ENCODE measurements at regions not wholly inside any gene's neighbourhood (a gene's known extent, or its start where the extent isn't known, plus 50 kb on each side); places are given as distances from the start of the nearest gene placed in this dataset.
"Not testable (repeated sequence)": the region's sequence is repeated elsewhere in the genome, so short reads cannot be mapped to it uniquely, and the experiment has no call there.

DNA sequence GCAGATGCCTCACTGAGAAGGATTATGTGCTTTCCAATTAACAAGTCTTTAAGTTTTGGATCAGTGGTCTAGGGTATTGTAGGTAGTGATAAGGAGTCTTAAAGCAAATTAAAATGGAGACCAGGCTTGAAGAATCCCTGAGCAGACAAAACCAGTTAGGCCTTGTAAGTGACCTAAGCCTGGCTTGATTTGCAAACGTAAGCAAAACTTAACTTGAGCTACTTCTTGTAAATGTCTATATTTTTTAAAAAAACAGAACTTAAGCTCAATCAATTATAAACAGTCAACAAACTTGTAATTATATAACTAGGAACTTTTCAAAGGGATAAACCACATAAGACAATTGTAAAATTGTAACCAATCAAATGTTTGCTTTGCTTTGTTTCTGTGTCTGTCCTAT, 72.7 kb upstream of the NALF2 start:
- DNase-seq = no peak

DNA sequence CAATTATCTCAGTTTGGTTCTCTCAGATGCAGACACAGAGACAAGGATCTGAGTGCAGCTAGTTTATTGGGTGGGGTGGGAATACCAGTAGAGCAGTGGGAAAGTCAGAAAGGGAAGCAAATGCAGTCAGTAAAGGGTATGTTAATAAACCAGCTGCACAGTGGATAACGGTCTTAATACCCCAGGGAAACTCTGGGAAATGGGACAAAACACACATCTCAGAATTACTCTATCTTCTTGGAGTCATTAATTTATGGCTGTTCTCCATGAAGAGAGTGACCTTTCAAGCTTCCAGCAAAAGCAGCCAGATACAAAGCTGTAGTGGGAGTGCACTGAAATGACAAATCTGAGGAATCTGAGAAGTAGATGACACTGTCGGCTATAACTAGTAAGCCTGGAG, 73.3 kb upstream of the NALF2 start:
- no peak for DNase-seq

DNA sequence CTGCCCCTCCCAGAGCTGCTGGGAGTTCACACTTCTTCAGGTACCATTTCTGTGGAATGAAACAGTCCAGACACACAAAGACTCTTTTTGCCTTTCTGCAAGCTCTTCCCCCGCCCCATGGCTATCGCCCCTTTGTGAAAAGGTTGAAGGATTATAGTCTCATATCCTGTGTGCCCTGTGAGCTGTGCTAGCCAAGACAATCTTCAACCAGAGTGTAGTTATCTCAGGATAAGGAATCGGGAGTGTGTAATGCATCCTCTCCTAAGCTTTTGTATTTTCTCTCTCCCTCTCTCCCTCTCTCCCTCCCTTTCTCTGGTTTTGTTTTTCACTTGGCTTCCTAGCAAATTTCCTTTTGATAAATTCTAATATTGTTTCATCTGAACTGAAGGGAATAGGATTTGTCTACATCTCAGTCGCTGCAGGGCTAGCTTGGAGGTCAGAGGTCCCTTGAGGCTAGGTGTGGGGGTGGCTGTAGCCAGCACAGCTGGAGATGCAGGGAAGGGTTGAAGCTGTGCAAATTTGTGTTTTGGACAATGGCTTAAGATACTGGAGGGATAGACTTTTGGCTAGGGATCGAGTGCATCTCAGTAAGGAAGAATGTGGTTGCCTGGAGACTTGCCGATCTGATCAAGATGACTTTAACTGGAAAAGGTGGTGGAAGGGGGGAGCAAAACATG, 74.6 kb upstream of the NALF2 start:
- no peak for DNase-seq

DNA sequence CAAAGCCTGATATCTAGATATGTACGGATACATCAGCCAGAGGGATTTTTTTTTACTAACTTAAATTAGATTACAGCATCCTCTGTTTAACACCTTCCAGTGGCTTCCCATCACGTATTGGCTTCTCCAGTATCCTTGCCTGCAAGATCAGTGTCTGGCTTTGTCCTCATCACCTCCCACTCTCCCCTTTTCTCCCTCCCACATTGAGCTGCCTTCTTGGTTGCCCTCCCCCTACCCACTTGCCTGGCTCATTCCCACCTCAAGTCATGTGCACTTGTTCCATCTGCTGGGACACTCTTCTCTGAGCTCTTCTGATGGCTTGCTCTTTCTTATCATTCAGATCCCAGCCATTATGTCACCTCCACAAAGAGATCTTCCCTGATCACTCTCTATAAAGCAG, 75.9 kb upstream of the NALF2 start:
- no peak for DNase-seq

DNA sequence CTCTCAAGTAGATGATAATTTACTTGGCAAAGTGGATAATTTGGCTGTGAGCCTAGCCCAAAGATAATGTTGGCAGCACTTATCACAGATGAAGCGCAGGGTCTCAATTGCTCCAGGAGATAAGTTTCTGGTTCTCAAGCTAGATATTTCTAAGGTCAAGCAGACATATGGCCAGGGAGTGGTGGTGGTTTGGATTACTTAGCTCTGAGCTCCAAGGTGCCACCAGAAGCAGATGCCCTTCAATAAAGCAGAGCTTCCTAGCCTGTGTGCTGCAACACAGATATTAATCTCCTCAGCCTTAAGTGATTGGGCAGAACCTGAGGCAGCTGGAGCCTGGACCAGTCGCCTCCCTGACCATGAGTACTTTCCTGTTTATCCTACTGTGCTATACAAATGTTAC, 79.2 kb upstream of the NALF2 start:
- DNase-seq = no peak

DNA sequence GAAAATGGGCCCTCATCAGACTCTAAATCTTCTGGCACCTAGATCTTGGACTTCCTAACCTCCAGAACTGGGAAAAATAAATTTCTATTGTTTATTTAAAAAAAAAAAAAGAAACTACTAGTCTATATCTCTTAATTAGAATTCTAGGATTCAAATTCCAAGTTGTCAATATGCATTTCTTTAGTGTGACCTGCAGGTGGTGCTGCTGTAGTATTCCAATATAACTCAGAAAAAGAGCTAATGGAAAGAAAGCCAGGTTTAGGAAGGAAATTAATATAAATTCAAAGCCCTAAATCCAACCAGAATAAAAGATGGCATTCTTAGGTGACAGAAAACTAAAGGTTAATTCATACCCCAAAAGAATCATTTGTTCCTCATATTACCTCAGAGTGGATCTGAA, 80.0 kb upstream of the NALF2 start:
- no peak for DNase-seq

DNA sequence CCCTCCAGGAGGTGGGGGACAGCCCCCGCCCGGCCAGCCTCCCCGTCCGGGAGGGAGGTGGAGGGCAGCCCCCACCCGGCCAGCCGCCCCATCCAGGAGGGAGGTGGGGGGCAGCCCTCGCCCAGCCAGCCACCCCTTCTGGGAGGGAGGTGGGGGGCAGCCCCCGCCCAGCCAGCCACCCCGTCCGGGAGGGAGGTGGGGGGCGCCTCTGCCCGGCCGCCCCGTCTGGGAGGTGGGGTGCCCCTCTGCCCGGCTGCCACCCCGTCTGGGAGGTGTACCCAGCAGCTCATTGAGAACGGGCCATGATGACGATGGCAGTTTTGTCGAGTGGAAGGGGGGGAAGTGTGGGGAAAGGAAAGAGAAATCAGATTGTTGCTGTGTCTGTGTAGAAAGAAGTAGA, 81.9 kb upstream of the NALF2 start:
- DNase-seq = not testable (repeated sequence)

DNA sequence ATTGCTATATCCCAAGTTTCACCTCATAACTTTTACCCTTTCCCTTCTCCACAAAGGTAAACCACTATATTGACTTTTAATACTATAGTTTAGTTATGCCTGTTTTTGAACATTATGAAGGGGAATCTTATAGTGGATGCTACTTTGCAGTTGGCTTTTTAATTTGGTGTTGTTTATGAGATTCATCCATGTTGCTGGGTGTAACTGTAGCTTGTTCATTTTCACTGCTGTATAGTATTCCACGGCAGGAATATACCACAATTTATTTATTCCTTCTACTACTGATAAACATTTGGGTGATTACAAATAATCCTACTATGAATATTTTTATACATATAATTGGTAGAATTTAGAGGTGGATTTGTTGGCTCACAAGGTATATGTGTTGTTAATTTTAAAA, 88.4 kb upstream of the NALF2 start:
- no peak for DNase-seq

DNA sequence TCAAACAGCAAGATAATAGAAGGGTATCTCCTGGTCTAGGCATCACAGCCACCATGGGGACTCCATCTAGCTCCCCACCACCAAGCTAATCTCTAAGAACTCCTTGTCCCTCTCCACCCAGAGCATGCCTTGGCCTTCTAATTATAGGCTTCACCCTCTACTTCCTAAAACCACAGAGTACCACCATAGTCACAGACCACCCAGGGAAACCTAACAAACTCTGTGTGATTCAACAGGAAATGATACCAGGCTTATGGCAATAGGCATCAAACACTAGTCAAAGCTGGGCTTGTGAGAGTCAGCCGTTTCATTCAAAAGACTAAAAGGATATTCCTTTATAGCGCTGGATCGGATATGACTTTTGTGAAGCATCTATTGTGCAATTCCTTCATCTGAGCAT, 91.5 kb upstream of the NALF2 start:
- no peak for DNase-seq

DNA sequence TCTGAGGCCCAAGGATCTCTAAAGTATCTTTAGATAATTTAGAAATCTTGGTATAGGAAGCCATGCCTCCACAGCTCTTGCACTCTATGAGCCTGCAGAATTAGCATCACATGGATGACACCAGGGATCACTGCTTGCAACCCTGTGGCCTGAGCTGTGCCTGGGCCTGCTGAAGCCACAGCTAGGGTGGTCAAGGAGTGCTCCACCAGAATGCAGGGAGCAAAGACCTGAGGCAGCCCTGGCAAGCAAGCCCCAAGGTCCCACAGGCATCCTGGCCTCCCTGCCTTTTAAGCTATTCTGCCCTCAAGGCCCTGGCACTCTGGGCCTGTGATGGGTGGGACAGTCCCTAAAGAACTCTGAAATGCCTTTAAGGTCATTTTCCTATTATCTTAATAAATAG, 105.2 kb upstream of the NALF2 start:
- no peak for DNase-seq

DNA sequence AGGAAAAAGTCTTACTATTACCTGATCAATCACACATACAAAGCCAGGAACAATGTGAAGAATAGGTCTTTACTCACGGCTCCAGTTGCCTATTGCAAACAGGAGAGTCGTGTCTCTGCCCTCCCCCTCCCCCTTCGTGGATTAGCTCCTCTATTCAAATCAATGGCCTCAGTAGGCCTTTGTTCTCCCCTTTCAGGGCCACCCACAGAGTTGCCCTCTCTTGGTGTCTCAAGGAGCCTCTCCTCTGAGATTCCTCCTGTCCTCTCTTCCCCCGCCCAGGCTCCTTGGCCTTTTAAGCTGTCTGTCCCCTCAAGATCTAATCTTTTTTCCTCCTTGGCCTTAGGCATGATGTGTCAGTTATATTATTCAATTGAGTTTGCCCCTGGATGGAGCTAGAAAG, 107.2 kb upstream of the NALF2 start:
- DNase-seq = no peak

DNA sequence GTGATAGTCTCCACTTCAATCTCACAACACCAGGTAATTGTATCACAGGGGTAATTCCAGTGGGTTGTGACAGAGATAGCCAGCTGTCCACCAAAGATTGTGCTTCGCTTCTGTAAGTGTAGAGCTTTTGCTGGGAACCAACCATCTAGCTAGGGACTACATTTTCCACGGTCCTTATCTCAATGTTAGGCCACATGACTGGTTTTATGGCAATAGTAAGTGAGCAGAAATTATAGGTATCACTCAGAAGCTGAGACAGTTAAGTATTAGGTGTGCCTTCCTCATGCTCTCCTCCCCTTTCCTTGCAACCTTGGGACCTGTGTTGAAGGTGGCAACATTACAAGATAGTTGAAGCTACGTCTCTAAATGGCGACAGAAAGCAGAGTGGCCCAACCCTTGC, 108.8 kb upstream of the NALF2 start:
- no peak for DNase-seq

DNA sequence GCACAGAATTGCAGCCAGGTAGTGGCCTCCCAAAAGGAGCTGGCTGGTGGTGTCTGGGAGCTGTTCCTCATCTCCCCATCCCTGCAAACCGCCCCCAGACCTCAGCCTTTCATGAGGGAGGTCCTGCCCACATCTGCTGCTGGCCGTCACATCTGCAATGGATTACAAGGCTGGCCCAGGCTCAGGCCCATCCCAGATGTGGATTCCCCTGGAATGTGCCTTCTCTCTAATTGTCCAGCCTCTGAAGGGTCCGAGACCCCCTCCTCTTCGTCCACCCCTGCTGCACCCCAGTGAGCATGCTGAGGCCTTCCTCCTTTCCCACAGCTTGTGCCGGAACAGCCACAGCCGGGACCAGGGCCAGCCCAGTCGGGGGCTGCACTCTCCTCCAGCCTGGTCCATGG, 115.0 kb upstream of the NALF2 start:
- no peak for DNase-seq

DNA sequence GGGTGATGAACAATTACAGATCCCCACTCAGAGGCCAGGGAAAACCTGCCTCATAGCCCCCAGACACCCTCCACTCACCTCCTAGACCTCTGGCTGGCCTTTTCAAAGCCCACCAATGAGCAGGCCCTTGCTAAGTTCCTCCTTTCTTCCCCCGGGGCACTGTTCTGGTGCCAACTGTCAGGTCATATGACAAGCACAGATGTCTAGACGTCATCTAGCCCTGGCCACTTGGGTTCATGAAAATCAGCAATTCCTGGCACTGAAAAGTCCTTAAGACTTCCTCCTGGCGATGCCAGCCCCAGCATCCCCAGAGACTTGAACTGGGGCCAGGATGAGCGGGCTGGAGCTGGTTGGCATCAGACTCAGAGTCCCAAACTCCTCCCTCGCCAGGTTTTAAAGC, 115.6 kb upstream of the NALF2 start:
- DNase-seq = no peak

DNA sequence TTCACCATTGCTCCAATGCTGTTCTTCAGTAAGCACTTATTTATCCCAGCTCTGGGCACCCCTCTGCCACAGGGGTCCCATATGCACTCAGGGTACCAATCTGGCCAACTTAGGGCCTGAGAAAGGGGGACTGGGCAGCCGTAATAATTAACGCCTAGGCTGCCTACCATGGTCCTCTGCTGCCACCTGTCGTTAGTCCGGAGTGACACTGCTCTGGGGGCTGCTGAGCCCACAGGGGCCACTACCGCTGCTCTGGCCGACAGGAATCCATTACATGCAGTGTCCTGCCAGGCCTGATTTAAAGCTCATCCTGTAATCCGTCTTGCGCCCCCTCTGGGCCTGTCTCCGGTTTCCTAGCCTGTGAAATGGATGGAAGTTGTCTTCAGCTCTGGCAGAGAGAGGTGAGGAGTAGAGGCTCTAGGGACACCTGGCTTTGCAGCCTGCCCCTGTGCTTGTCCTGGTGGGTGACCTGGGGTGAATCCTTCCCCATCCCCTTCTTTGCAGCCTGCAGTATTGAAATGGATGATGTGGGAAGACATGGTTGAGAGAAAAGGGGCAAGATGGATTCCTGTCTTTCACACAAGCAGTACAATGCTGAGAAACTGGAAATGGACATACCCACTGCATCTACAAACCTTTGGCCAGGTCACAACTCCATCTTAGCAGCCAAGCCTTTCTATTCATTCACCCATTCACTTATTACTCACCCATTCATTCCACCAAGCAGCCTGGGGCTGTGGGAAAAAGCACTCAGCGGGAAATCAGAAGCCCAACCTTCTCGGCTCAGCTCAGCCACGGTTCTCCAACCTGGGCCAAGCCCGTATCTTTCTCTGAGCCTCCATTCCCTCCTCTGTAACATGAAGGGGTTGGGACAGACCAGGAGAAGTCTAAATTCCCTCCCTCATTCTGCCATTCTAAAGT, 116.3 kb upstream of the NALF2 start:
- peak; percentile 22 for DNase-seq

DNA sequence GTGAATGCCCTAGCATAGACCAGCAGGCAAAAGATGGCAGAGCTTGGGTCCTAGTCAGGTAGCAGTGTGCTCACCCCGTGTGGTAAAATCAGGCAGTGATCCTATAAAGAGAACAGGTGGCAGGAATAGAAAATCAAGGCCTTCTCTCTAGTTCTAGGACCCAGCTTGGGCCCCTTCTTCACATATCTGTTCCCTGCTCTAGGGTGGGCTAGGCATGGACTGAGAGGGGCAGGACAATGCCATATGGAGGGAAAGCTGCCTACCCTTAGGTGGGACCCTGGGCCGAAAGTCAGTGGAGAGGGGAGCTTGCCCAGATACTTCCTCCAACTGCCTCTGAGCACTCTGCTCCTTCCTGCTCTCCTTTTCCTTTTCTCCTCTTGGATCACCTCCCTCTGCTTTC, 117.4 kb upstream of the NALF2 start:
- DNase-seq = no peak

DNA sequence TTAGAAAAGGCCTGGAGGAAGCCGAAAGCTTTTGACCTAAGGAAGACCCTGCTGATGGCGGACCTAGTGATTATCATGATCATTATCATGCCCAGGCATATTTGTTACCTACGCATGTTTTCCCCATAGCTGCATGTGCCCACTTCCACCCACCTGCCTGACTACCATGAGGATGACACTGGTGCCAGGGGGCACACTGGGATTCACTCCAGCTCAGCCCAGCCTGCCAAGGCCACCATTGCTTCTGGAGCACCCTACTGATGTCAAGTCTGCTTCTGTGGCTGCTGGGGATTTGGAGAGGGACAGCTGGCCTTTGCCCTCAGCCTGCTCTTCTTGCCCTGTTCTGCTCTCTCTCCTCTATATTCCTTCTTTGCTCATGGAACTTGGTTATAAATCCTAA, 124.7 kb upstream of the NALF2 start:
- no peak for DNase-seq

DNA sequence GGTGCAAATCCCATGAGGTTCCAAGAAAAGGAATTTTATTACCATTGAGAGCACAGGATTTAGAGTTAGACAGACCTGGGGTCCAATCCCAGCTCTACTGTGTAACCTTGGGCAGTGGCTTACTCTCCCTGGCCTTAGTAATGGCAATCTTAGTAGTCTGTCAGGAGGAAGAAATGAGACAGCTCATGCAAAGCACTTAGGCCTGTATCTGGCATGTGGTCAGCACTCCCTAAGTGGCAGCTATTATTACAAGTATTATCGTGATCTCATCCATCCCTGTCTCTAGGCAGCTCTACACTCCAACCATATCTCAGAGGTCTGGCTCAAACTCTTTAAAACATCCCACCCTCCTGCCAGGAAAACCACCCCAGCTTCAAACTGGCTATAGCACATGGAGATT, 129.6 kb upstream of the NALF2 start:
- DNase-seq = no peak

DNA sequence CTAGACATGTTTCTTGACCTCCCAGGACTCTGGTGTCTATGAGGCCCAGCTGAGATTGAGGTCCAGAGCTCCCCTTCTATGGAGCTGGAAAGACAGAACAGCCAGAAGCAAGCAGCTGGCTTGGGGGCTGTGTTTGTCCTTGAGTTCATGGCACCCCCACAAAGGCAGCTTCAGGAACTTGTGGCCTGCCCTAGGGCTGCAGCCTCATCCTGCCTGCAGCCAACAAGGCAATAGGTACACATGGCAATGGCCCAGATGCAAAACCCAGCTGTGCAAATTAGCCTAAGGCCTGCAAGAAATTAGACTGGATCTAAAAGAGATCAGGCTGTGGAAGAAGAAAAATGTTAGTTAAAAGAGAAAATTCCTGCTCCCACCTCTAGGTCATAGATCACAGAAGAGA, 131.7 kb upstream of the NALF2 start:
- DNase-seq = no peak

DNA sequence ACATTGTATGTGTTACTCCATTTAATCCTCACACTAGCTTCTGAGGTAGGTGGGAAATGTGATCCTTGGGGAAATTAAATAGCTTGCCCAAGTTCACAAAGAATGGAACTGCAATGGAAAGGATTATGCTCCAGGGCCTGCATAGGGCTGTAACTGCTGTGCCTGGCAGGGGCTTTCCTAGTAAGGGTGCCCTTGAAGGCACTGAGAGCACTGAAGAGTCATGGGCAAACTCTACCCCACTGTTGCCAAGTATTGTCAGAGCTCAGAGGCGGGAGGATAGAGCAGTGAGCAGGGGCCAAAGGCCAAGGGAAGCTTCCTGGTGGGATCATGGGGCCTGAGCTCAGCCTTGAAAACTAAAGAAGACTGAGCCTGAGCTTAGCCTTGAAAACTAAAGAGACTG, 133.0 kb upstream of the NALF2 start:
- no peak for DNase-seq

DNA sequence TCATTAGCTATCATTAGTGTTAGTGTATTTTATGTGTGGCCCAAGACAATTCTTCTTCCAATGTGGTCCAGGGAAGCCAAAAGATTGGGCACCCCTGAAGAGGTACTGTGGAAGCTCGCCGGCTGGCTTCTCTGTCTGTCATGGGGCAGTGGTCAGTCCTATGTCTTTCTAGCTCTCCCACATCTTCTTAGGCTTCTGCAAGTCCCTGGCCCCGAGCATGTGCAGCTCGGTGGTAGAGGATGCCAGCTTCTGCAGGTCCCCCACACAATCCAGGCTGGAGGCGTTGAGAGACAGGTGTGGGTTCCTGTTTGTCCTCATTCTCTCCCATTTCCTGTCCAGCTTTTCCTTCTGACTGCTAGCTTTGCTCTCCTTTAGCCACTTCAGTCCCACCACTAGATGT, 134.1 kb upstream of the NALF2 start:
- no peak for DNase-seq

DNA sequence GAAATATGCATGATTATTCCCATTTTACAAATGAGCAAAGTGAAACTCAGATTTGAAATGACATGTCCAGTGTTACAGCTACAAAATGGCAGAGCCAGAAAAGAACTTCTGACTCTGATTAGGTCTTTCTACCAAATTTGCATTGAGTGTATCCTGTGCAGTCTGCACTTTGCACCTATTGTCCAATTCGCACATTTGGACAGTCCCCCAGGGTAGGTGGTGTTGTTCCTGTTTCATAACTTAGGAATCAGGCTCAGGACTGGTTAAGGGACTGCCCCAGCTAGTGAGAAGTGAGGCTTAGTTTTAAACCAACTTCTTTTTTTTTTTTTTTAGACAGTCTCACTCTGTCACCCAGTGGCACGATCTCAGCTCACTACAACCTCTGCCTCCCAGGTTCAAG, 137.9 kb upstream of the NALF2 start:
- no peak for DNase-seq

DNA sequence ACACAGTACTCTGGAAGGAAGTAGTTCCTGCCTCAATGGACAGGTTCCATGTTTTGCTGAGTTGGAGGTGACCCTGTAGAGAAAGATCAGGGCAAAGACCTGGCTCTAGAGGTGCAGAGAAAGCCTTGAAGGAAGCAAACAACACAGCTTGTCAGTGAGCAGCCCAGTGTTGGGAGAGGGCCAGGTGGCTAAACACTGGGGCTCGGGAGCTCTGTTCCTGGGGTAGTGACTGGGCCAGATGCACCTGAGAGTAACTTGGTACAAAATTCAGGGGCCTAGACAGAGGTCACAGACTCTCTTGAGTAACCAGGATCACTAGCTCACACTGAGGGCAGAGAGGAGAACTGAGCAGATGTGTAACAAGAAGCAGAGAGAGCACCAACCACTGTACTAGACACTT, 138.4 kb upstream of the NALF2 start:
- DNase-seq = no peak

DNA sequence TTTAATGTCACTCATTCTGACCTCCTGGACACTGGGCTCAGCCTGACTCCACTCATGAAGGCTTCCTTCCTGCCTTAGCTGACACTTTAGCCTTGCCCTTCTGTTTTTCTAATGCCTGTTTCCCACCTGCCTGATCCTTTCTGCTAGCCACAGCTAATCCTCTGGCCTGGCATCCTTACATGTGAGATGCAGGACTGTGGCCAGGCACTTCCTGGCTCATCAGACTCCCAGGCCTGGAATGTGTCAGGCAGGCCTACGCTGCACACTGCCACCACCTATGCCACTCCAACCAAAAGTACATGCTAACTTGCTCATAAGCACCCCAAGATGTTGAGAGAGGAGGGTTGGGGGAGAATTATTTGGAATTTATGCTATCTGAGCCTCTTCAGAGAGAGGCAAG, 138.8 kb upstream of the NALF2 start:
- DNase-seq = no peak

DNA sequence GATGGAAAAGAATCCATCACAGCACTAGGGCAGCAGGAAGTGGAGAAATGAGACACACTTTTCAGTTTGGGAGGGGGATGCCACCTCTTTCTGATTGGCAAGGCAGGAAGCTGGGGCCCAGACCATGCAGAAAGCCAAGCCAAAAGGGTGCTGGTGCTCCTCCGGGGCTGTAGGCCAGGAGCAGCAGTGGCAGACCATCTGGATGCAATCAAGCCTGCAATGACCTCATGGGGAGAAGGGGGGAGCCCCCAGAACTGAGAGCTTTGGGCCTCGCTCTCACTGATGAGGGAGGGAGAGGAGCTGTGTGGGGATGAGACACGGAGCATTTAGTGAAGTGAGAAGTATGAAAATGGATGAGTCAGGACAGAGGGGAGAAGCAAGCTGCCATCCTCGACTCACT, 141.3 kb upstream of the NALF2 start:
- no peak for DNase-seq
